ENCODE measurements at regions not wholly inside any gene's neighbourhood (a gene's known extent, or its start where the extent isn't known, plus 50 kb on each side); places are given as distances from the start of the nearest gene placed in this dataset.

- DNase-seq (ENCODE audit: low read depth in 1 of 2, low spot score in 1 of 2): no peak
- POLR2A ChIA-PET: no interaction called here
- TF ChIP-seq RCOR1 (IDR thresholded peaks at IDR 0.05; ENCODE audit: low read depth, low read length) (no peak), MYC (IDR thresholded peaks at IDR 0.05; ENCODE audit: borderline replicate concordance, low read length) (no peak), CBX8 (IDR thresholded peaks at IDR 0.05) (no peak), EHF (CRISPR knock-in tag; IDR thresholded peaks at IDR 0.05) (no peak), ZFP36 (IDR thresholded peaks at IDR 0.05; ENCODE audit: borderline replicate concordance, partially characterized antibody) (no peak), RARB (CRISPR knock-in tag; IDR thresholded peaks at IDR 0.05) (no peak), EP300 (IDR thresholded peaks at IDR 0.05) (no peak), ZSCAN20 (CRISPR knock-in tag; IDR thresholded peaks at IDR 0.05) (no peak), CEBPB (IDR thresholded peaks at IDR 0.05) (no peak)
- TF ChIP-seq, protein P1, sequence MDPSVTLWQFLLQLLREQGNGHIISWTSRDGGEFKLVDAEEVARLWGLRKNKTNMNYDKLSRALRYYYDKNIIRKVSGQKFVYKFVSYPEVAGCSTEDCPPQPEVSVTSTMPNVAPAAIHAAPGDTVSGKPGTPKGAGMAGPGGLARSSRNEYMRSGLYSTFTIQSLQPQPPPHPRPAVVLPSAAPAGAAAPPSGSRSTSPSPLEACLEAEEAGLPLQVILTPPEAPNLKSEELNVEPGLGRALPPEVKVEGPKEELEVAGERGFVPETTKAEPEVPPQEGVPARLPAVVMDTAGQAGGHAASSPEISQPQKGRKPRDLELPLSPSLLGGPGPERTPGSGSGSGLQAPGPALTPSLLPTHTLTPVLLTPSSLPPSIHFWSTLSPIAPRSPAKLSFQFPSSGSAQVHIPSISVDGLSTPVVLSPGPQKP (IDR thresholded peaks at IDR 0.05; ENCODE audit: low read depth, low read length): no peak
- TF ChIP-seq, protein P2, sequence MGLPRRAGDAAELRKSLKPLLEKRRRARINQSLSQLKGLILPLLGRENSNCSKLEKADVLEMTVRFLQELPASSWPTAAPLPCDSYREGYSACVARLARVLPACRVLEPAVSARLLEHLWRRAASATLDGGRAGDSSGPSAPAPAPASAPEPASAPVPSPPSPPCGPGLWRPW (IDR thresholded peaks at IDR 0.05): no peak
- CTCF ChIA-PET: no interaction called here
- FAIRE-seq: no peak
- Histone ChIP-seq H3K4me2 (no peak overlapping the region), H3K4me1 (no peaks in the 10 kb centered on the region), H3K4me3 (no peak overlapping the region), H3K9me3 (peaks cover 4% of the 10 kb centered on the region; the same call in 2 of the 3 replicates), H3K27ac (no peak overlapping the region)
- no peak for ATAC-seq
- 48% methylated on average over 11 of the region's 16 CpGs for WGBS (ENCODE audit: missing lambda C conversion rate)
Observed at GRCh38 chr11:50246699-50247098, 214.0 kb downstream of the OR4C45 start.

GRCh38 chr11:50247309-50247874, 214.7 kb downstream of the OR4C45 start:
- WGBS (ENCODE audit: missing lambda C conversion rate): 52% methylated on average over 14 of the region's 20 CpGs
- Histone ChIP-seq H3K27ac (no peak overlapping the region), H3K4me3 (no peak overlapping the region), H3K4me2 (no peak overlapping the region), H3K9me3 (peaks cover 4% of the 10 kb centered on the region; the same call in 1 of the 3 replicates), H3K4me1 (no peaks in the 10 kb centered on the region)
- DNase-seq (ENCODE audit: low read depth in 1 of 2, low spot score in 1 of 2) (no peak), ATAC-seq (no peak), FAIRE-seq (no peak)
- CTCF ChIA-PET: no interaction called here
- POLR2A ChIA-PET: no interaction called here
- TF ChIP-seq, protein P3, sequence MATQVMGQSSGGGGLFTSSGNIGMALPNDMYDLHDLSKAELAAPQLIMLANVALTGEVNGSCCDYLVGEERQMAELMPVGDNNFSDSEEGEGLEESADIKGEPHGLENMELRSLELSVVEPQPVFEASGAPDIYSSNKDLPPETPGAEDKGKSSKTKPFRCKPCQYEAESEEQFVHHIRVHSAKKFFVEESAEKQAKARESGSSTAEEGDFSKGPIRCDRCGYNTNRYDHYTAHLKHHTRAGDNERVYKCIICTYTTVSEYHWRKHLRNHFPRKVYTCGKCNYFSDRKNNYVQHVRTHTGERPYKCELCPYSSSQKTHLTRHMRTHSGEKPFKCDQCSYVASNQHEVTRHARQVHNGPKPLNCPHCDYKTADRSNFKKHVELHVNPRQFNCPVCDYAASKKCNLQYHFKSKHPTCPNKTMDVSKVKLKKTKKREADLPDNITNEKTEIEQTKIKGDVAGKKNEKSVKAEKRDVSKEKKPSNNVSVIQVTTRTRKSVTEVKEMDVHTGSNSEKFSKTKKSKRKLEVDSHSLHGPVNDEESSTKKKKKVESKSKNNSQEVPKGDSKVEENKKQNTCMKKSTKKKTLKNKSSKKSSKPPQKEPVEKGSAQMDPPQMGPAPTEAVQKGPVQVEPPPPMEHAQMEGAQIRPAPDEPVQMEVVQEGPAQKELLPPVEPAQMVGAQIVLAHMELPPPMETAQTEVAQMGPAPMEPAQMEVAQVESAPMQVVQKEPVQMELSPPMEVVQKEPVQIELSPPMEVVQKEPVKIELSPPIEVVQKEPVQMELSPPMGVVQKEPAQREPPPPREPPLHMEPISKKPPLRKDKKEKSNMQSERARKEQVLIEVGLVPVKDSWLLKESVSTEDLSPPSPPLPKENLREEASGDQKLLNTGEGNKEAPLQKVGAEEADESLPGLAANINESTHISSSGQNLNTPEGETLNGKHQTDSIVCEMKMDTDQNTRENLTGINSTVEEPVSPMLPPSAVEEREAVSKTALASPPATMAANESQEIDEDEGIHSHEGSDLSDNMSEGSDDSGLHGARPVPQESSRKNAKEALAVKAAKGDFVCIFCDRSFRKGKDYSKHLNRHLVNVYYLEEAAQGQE (IDR thresholded peaks at IDR 0.05): no peak
- no peak for TF ChIP-seq EHF (CRISPR knock-in tag; IDR thresholded peaks at IDR 0.05)
- TF ChIP-seq KDM5A (IDR thresholded peaks at IDR 0.05): no peak
- no peak for TF ChIP-seq BCL3 (IDR thresholded peaks at IDR 0.05)
- TF ChIP-seq HOXA7 (CRISPR knock-in tag; IDR thresholded peaks at IDR 0.05): no peak
- no peak for TF ChIP-seq ZC3H11A (IDR thresholded peaks at IDR 0.05)
- TF ChIP-seq RARB (CRISPR knock-in tag; IDR thresholded peaks at IDR 0.05): no peak
- TF ChIP-seq MYC (IDR thresholded peaks at IDR 0.05; ENCODE audit: borderline replicate concordance, low read length): no peak
- TF ChIP-seq MAFK (IDR thresholded peaks at IDR 0.05; ENCODE audit: partially characterized antibody): no peak
- no peak for TF ChIP-seq PHF8 (IDR thresholded peaks at IDR 0.05; ENCODE audit: borderline replicate concordance, low read depth)
- TF ChIP-seq SMC3 (IDR thresholded peaks at IDR 0.05): no peak
- no peak for TF ChIP-seq CBX2 (IDR thresholded peaks at IDR 0.05; ENCODE audit: borderline replicate concordance, low read depth)
- TF ChIP-seq BHLHE40 (IDR thresholded peaks at IDR 0.05; ENCODE audit: low read depth, low read length): no peak
- no peak for TF ChIP-seq POLR2A (IDR thresholded peaks at IDR 0.05; ENCODE audit: low read length)
- no peak for TF ChIP-seq ZNF302 (CRISPR knock-in tag; IDR thresholded peaks at IDR 0.05)

Data from A549 (cell line).